ENCODE measurements at regions not wholly inside any gene's neighbourhood (a gene's known extent, or its start where the extent isn't known, plus 50 kb on each side); places are given as distances from the start of the nearest gene placed in this dataset.

DNA sequence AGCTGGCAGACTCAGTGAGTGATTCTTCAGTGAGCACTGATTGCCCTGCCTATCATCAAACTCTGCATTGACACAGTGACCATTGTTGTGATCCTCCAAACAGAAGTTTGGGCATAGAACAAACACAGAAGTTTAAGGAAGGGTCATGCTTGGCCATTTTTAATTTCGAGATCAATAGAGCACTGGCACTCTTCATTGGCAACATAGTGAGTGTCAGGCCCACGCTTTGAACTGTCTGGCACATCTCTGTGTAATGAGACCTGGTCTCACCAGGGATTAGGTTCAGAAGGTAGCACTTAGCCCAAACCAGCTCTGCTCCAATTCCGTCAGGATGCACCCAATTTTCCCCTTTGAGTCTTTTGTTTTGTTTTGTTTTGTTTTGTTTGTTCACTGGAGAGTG, 127.1 kb upstream of the MOCS2 start:
- Histone ChIP-seq H3K9me2 (ENCODE audit: low read depth, low read length) (no peaks in the 10 kb centered on the region), H3K4me1 (ENCODE audit: insufficient read depth, low read length, severe bottlenecking) (no peaks in the 10 kb centered on the region), H3K4me2 (ENCODE audit: low read length) (no peak overlapping the region), H3K9me3 (ENCODE audit: low read length) (no peaks in the 10 kb centered on the region), H3K9ac (ENCODE audit: low read length) (no peak overlapping the region), H4K20me1 (ENCODE audit: insufficient read depth, low read length) (no peaks in the 10 kb centered on the region), H2AFZ (ENCODE audit: low read length) (no peak overlapping the region), H3K79me2 (ENCODE audit: insufficient read depth, low read length) (no peaks in the 10 kb centered on the region), H3K27me3 (ENCODE audit: insufficient read depth, low read length) (no peaks in the 10 kb centered on the region), H3K36me3 (ENCODE audit: insufficient read depth, low read length) (no peaks in the 10 kb centered on the region), H3K27ac (ENCODE audit: low read depth, low read length, poor library complexity, severe bottlenecking) (no peak overlapping the region), H3F3A (ENCODE audit: insufficient read depth, low read length) (no peaks in the 10 kb centered on the region), H3K4me3 (ENCODE audit: low read depth, low read length, poor library complexity, severe bottlenecking) (no peak overlapping the region)
- no peak for TF ChIP-seq CTCF (IDR thresholded peaks at IDR 0.05; ENCODE audit: low read length)
- TF ChIP-seq EZH2 (IDR thresholded peaks at IDR 0.05; ENCODE audit: borderline replicate concordance, low read length), result no peak

DNA sequence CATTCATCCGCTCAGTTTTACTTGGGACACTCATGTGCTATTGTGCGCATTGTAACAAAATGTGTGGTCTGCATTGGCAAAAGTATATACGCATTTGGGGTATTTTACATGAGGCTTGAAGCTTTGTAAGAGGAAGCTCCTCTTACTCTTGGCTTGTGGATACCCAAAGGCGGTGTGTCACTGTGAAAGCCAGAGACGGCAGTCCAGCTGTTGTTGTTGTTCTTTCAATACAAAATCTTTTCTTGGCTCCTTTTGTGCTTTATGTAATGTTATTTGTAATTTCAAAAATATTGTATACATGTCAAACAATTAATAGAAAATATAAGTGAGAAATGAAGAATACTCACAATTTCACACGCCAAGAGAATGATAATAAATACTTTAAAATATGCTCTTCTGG, 128.3 kb upstream of the MOCS2 start:
- no peaks in the 10 kb centered on the region for H3K27me3 ChIP-seq (ENCODE audit: insufficient read depth, low read length)
- no peak overlapping the region for H3K4me3 ChIP-seq (ENCODE audit: low read depth, low read length, poor library complexity, severe bottlenecking)
- H3K36me3 ChIP-seq (ENCODE audit: insufficient read depth, low read length), result no peaks in the 10 kb centered on the region
- H3K9me2 ChIP-seq (ENCODE audit: low read depth, low read length), result no peaks in the 10 kb centered on the region
- no peak overlapping the region for H3K27ac ChIP-seq (ENCODE audit: low read depth, low read length, poor library complexity, severe bottlenecking)
- no peak overlapping the region for H3K9ac ChIP-seq (ENCODE audit: low read length)
- no peaks in the 10 kb centered on the region for H3F3A ChIP-seq (ENCODE audit: insufficient read depth, low read length)
- H3K4me2 ChIP-seq (ENCODE audit: low read length), result no peak overlapping the region
- H3K4me1 ChIP-seq (ENCODE audit: insufficient read depth, low read length, severe bottlenecking), result no peaks in the 10 kb centered on the region
- H2AFZ ChIP-seq (ENCODE audit: low read length), result no peak overlapping the region
- no peaks in the 10 kb centered on the region for H4K20me1 ChIP-seq (ENCODE audit: insufficient read depth, low read length)
- H3K79me2 ChIP-seq (ENCODE audit: insufficient read depth, low read length), result no peaks in the 10 kb centered on the region
- TF ChIP-seq CTCF (IDR thresholded peaks at IDR 0.05; ENCODE audit: low read length) (no peak), EZH2 (IDR thresholded peaks at IDR 0.05; ENCODE audit: borderline replicate concordance, low read length) (no peak)
- no peaks in the 10 kb centered on the region for H3K9me3 ChIP-seq (ENCODE audit: low read length)

- TF ChIP-seq EZH2 (IDR thresholded peaks at IDR 0.05; ENCODE audit: borderline replicate concordance, low read length), result no peak
- TF ChIP-seq CTCF (IDR thresholded peaks at IDR 0.05; ENCODE audit: low read length), result no peak
- H3K9me2 ChIP-seq (ENCODE audit: low read depth, low read length), result no peaks in the 10 kb centered on the region
Measured at GRCh38 chr5:53239301-53239990, 129.9 kb upstream of the MOCS2 start.

More at GRCh38 chr5:53239301-53239990, 129.9 kb upstream of the MOCS2 start:
- Histone ChIP-seq H3K36me3 (ENCODE audit: insufficient read depth, low read length) (no peaks in the 10 kb centered on the region), H3K9me3 (ENCODE audit: low read length) (no peaks in the 10 kb centered on the region), H3F3A (ENCODE audit: insufficient read depth, low read length) (no peaks in the 10 kb centered on the region), H3K4me2 (ENCODE audit: low read length) (no peak overlapping the region), H3K4me1 (ENCODE audit: insufficient read depth, low read length, severe bottlenecking) (no peaks in the 10 kb centered on the region), H3K27ac (ENCODE audit: low read depth, low read length, poor library complexity, severe bottlenecking) (no peak overlapping the region), H3K79me2 (ENCODE audit: insufficient read depth, low read length) (no peaks in the 10 kb centered on the region), H4K20me1 (ENCODE audit: insufficient read depth, low read length) (no peaks in the 10 kb centered on the region), H2AFZ (ENCODE audit: low read length) (no peak overlapping the region), H3K9ac (ENCODE audit: low read length) (no peak overlapping the region), H3K27me3 (ENCODE audit: insufficient read depth, low read length) (no peaks in the 10 kb centered on the region), H3K4me3 (ENCODE audit: low read depth, low read length, poor library complexity, severe bottlenecking) (no peak overlapping the region)
